Tibial nerve (tissue), 3 donors: ENCODE measurements at regions not wholly inside any gene's neighbourhood (a gene's known extent, or its start where the extent isn't known, plus 50 kb on each side); places are given as distances from the start of the nearest gene placed in this dataset.

Experiments
- CTCF ChIP-seq, 5 experiments: fragments of 200-600 bp in 3 of 5; fragments of 450-650 bp in 2 of 5; sonication (generic) in 3 of 5; IDR thresholded peaks; one replicate each; pipeline ENCODE4 v1.5.1; 2016 to 2019; ENCODE audit warnings: antibody characterized with exemption in 5 of 5, mild to moderate bottlenecking in 3 of 5, moderate library complexity in 2 of 5
- POLR2A ChIP-seq, 2 donors: fragments of 450-650 bp; IDR thresholded peaks; one replicate each; pipeline ENCODE4 v1.6.1; 2017; ENCODE audit warnings: antibody characterized with exemption in 2 of 2, mild to moderate bottlenecking in 2 of 2, moderate library complexity in 2 of 2

GRCh38 chr2:7809640-7810039 lies 872.2 kb upstream of the ID2 start:
- TF ChIP-seq CTCF (IDR thresholded peaks at IDR 0.05) (no peak), POLR2A (IDR thresholded peaks at IDR 0.05) (no peak)
